Esophagus muscularis mucosa (tissue), 4 donors: ENCODE measurements at regions not wholly inside any gene's neighbourhood (a gene's known extent, or its start where the extent isn't known, plus 50 kb on each side); places are given as distances from the start of the nearest gene placed in this dataset.

Source experiments
- CTCF ChIP-seq, 3 experiments: fragments of 200-600 bp in 2 of 3; fragments of 450-650 bp in 1 of 3; sonication (generic) in 2 of 3; IDR thresholded peaks; one replicate each; pipeline ENCODE4 v1.5.1; 2017 to 2019; ENCODE audit warnings: antibody characterized with exemption in 3 of 3, mild to moderate bottlenecking in 2 of 3, moderate library complexity in 1 of 3
- EP300 ChIP-seq: sonication (generic); formaldehyde crosslinking; IDR thresholded peaks from one replicate; pipeline ENCODE4 v1.6.1; 2017; ENCODE audit warnings: antibody characterized with exemption
- POLR2AphosphoS5 ChIP-seq, 2 donors: sonication (generic); formaldehyde crosslinking; IDR thresholded peaks; one replicate each; pipeline ENCODE4 v1.6.1; 2017; ENCODE audit warnings: antibody characterized with exemption in 2 of 2

GRCh38 chr5:101461455-101461854, 558.4 kb upstream of the ST8SIA4 start:
- no peak for TF ChIP-seq CTCF (IDR thresholded peaks at IDR 0.05)
- TF ChIP-seq POLR2AphosphoS5 (IDR thresholded peaks at IDR 0.05) = no peak
- TF ChIP-seq EP300 = no peak
